AG09309 (cell line): ENCODE measurements at regions not wholly inside any gene's neighbourhood (a gene's known extent, or its start where the extent isn't known, plus 50 kb on each side); places are given as distances from the start of the nearest gene placed in this dataset.

Source experiments
- DNase-seq: peaks from one replicate; pipeline ENCODE4 v3.0.0-alpha.2; 2010; ENCODE audit warnings: low read depth
- H3K4me3 ChIP-seq: 2 replicates; pipeline ENCODE4 v1.5.1; 2011; ENCODE audit warnings: mild to moderate bottlenecking, low read depth, low read length, moderate library complexity; ENCODE audit not compliant: control insufficient read depth
- TF ChIP-seq, protein P1 (sequence below): IDR thresholded peaks from 2 replicates; pipeline ENCODE4 v1.5.1; 2011; ENCODE audit warnings: mild to moderate bottlenecking, low read depth, low read length, inconsistent platforms; ENCODE audit not compliant: insufficient read depth, control insufficient read depth; ENCODE audit errors: missing control alignments

GRCh38 chr6:147793871-147794643 lies 285.6 kb downstream of the SAMD5 start:
- no peak for DNase-seq
- no peak overlapping the region for H3K4me3 ChIP-seq
- TF ChIP-seq, protein P1, sequence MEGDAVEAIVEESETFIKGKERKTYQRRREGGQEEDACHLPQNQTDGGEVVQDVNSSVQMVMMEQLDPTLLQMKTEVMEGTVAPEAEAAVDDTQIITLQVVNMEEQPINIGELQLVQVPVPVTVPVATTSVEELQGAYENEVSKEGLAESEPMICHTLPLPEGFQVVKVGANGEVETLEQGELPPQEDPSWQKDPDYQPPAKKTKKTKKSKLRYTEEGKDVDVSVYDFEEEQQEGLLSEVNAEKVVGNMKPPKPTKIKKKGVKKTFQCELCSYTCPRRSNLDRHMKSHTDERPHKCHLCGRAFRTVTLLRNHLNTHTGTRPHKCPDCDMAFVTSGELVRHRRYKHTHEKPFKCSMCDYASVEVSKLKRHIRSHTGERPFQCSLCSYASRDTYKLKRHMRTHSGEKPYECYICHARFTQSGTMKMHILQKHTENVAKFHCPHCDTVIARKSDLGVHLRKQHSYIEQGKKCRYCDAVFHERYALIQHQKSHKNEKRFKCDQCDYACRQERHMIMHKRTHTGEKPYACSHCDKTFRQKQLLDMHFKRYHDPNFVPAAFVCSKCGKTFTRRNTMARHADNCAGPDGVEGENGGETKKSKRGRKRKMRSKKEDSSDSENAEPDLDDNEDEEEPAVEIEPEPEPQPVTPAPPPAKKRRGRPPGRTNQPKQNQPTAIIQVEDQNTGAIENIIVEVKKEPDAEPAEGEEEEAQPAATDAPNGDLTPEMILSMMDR = no peak

DNA sequence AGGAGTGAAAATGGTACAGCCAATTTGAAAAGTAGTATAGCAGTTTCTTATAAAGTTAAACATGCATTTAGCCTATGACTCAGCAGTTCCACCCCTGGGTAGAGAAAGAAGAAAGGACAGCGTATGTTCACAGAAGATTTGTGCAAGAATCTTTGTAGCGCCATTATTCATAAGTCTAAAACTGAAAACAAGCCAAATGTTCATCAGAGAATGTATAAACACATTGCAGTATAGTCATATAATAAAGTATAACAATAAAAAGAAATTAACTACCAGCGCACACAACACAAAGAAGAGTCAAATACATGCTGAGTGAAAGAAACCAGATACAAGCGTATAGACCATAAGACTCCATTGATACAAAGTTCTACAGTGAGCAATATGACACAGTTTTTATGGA lies 294.0 kb downstream of the SAMD5 start:
- no peak for DNase-seq
- TF ChIP-seq, protein P1 = no peak
- no peak overlapping the region for H3K4me3 ChIP-seq

GRCh38 chr6:147805155-147805554 lies 296.7 kb downstream of the SAMD5 start:
- TF ChIP-seq, protein P1 = no peak
- DNase-seq = no peak
- H3K4me3 ChIP-seq = no peak overlapping the region

DNA sequence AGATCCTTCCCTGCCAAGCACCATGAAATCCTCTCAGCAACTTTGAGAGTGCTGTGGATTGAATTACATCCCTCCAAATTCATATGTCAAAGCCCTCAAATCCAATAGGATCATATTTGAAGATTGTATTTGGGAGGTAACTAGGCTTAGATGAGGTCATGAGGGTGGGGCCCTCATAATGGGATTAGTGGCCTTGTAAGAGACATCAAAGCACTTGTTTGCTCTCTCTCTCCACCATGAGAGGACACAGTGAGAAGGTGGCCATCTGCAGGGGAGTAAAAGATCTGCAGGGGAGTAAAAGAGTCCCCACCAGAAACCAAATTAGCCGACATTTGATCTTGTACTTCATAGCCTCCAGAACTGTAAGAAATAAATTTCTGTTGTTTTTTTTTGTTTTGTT lies 298.2 kb downstream of the SAMD5 start:
- no peak overlapping the region for H3K4me3 ChIP-seq
- DNase-seq = no peak
- TF ChIP-seq, protein P1 = no peak

- DNase-seq = no peak
- TF ChIP-seq, protein P1 = no peak
- no peak overlapping the region for H3K4me3 ChIP-seq
Measured at GRCh38 chr6:147808640-147809039, 300.1 kb downstream of the SAMD5 start.

DNA sequence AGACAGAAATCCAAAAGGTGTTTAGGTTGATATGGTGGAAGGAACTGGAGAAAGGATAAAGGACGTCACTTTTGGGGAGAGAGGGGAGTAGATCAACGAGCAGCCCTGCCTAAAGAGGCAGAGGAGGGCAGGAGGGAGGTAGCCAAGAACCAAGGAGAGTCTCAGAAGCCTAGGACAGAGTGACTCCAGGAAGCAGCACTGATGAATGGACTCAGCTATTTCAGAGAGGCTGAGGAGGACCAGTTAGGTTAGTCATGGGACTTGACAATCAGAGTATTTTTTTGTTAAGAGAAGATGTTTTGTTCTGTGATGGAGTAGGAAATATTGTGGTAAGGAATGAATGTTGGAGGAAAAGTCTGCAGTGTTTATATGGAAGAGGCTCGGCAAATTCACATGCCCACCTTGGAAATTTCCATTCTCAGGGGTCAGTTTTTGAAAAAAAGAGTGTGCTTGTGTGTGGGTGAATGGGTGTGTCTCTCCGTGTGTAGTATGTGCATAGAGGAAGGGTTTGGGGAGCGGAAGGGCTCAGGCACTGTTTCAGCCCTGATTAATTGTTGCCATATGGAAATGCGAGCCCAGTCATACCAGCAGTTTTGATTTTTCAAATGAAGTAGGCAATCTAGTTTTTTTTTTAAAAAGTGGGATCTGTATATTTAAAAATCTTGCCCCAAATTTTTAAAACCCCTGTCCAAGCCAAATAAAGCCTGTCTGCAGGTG lies 303.6 kb downstream of the SAMD5 start:
- TF ChIP-seq, protein P1 = no peak
- no peak for DNase-seq
- H3K4me3 ChIP-seq = no peak overlapping the region
